Activated B cell treated with CpG ODN at 0.5 μM for 24 hours (primary cell): ENCODE measurements at regions not wholly inside any gene's neighbourhood (a gene's known extent, or its start where the extent isn't known, plus 50 kb on each side); places are given as distances from the start of the nearest gene placed in this dataset.

Experiments
- ATAC-seq: fragments of 200-7000 bp; cut with Tn5 transposase; one replicate; pipeline ENCODE4 v1.10.0; 2021; ENCODE audit warnings: low read depth, mild to moderate bottlenecking, moderate library complexity
- CTCF ChIA-PET: fragments of 350-600 bp; sonication (Branson Sonifier 250); formaldehyde crosslinking; loops from one replicate; lab custom pipeline; 2021; ENCODE audit warnings: antibody characterized with exemption; lab: Charles Lee
- POLR2A ChIA-PET: fragments of 350-600 bp; sonication (Branson Sonifier 250); formaldehyde crosslinking; loops from one replicate; lab custom pipeline; 2021; ENCODE audit warnings: antibody characterized with exemption; lab: Charles Lee
- DNase-seq: peaks from one replicate; pipeline ENCODE4 v3.0.0; 2022
- H3K27ac Mint-ChIP-seq: one replicate; pipeline ENCODE4 v1.8.0; 2020; ENCODE audit warnings: mixed read lengths
- H3K27me3 Mint-ChIP-seq: one replicate; pipeline ENCODE4 v1.8.0; 2021; ENCODE audit warnings: mixed read lengths
- H3K36me3 Mint-ChIP-seq: one replicate; pipeline ENCODE4 v1.8.0; 2021; ENCODE audit warnings: low read depth, mixed read lengths
- H3K4me1 Mint-ChIP-seq: one replicate; pipeline ENCODE4 v1.8.0; 2021; ENCODE audit warnings: mixed read lengths
- H3K4me3 Mint-ChIP-seq: one replicate; pipeline ENCODE4 v1.8.0; 2020; ENCODE audit warnings: mild to moderate bottlenecking, mixed read lengths
- H3K9me3 Mint-ChIP-seq: one replicate; pipeline ENCODE4 v1.8.0; 2020; ENCODE audit warnings: mixed read lengths
- CTCF ChIP-seq: fragments of 200-600 bp; IDR thresholded peaks from one replicate; pipeline ENCODE4 v1.8.0; 2022; ENCODE audit warnings: antibody characterized with exemption, mild to moderate bottlenecking
- intact Hi-C: fragments of 100-400 bp; cut with micrococcal nuclease; formaldehyde crosslinking; loops from one replicate; pipeline ENCODE4 v1.15.1; 2024

GRCh38 chr14:88929656-88930436 lies 105.4 kb downstream of the TTC8 start:
- Mint-ChIP-seq H3K4me1 (no peaks in the 10 kb centered on the region), H3K4me3 (no peak overlapping the region), H3K9me3 (peaks cover 3% of the 10 kb centered on the region), H3K36me3 (no peaks in the 10 kb centered on the region), H3K27ac (no peak overlapping the region), H3K27me3 (peaks cover 6% of the 10 kb centered on the region)
- ChIA-PET CTCF (interaction anchor here (0.6 kb wide), 1 partner anchor 263 kb away, joined by 3 read pairs; no protein-coding TSS in a partner anchor), POLR2A (no interaction called here)
- ATAC-seq (no peak), DNase-seq (no peak)
- no peak for TF ChIP-seq CTCF
- intact Hi-C loops = loop anchor here (1.0 kb wide), 1 partner anchor 263 kb away; no protein-coding TSS in a partner anchor

GRCh38 chr14:88931321-88932110 lies 107.1 kb downstream of the TTC8 start:
- intact Hi-C loops = no loop called here
- Mint-ChIP-seq H3K9me3 (peaks cover 3% of the 10 kb centered on the region), H3K27ac (no peak overlapping the region), H3K4me3 (no peak overlapping the region), H3K4me1 (no peaks in the 10 kb centered on the region), H3K36me3 (no peaks in the 10 kb centered on the region), H3K27me3 (no peaks in the 10 kb centered on the region)
- POLR2A ChIA-PET = no interaction called here
- TF ChIP-seq CTCF = no peak
- ATAC-seq = no peak
- DNase-seq = no peak
- CTCF ChIA-PET = no interaction called here

- ChIA-PET POLR2A (no interaction called here), CTCF (no interaction called here)
- no peaks in the 10 kb centered on the region for H3K4me1 Mint-ChIP-seq
- H3K27ac Mint-ChIP-seq = no peak overlapping the region
- TF ChIP-seq CTCF = no peak
- no peaks in the 10 kb centered on the region for H3K27me3 Mint-ChIP-seq
- intact Hi-C loops = no loop called here
- no peaks in the 10 kb centered on the region for H3K36me3 Mint-ChIP-seq
- DNase-seq (no peak), ATAC-seq (no peak)
- H3K4me3 Mint-ChIP-seq = no peak overlapping the region
- H3K9me3 Mint-ChIP-seq = peaks cover 3% of the 10 kb centered on the region
These were observed 108.7 kb downstream of the TTC8 start for GRCh38 chr14:88933191-88933590.

- Mint-ChIP-seq H3K36me3 (no peaks in the 10 kb centered on the region), H3K27me3 (peaks cover under 1% of the 10 kb centered on the region), H3K4me3 (no peak overlapping the region), H3K4me1 (no peaks in the 10 kb centered on the region), H3K9me3 (peaks cover 2% of the 10 kb centered on the region), H3K27ac (no peak overlapping the region)
- no peak for TF ChIP-seq CTCF
- no peak for DNase-seq
- ChIA-PET CTCF (no interaction called here), POLR2A (no interaction called here)
- intact Hi-C loops = no loop called here
- no peak for ATAC-seq
These were observed 109.9 kb downstream of the TTC8 start for GRCh38 chr14:88934351-88934806.

- H3K4me1 Mint-ChIP-seq = no peaks in the 10 kb centered on the region
- no peaks in the 10 kb centered on the region for H3K36me3 Mint-ChIP-seq
- no peaks in the 10 kb centered on the region for H3K9me3 Mint-ChIP-seq
- no peak for DNase-seq
- H3K27ac Mint-ChIP-seq = no peak overlapping the region
- no peak for TF ChIP-seq CTCF
- H3K4me3 Mint-ChIP-seq = no peak overlapping the region
- H3K27me3 Mint-ChIP-seq = peaks cover 3% of the 10 kb centered on the region
- ATAC-seq = no peak
- intact Hi-C loops = no loop called here
- CTCF ChIA-PET = no interaction called here
- POLR2A ChIA-PET = no interaction called here
These were observed 110.6 kb downstream of the TTC8 start for GRCh38 chr14:88935083-88935482.
